ENCODE measurements at regions not wholly inside any gene's neighbourhood (a gene's known extent, or its start where the extent isn't known, plus 50 kb on each side); places are given as distances from the start of the nearest gene placed in this dataset.

DNA sequence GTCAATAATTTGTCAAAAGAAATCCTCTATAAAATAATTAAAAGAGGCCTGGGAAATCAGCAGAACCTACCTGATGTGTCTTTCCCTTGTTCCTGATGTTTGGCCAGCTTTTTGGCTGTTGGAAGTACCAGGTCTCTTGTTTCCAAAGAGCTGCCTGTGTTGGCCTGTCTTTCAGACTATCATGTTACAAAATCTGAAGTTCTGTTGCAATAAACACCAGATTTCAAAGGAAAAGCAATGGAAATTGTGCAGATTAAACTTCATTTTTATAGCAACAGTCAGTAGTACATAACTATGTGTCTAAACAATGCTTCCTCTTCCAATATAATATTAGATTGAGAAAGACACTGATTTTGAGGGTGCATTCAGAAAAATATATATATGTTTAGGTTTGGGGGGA, 647.2 kb upstream of the CXADR start:
- no peak for DNase-seq (ENCODE audit: low read depth in 2 of 2, low spot score in 1 of 2)

DNA sequence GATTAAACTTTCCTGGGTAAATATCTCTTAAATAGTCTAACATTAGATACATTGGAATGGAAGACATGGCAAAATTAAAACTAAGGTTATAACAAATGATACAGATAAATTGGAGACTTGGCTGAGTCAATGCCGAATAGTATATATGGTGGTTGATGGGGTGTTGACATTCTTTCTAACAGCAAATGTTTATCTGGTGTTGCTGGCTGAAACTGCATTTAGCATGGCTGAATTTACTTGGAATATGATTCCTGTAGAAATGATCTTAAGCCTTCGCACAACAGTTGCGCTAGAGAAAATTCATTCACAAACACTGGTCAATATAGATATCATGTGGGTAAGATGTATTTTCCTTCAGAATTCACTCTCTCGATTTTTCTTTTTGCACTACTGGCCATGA, 646.0 kb upstream of the CXADR start:
- no peak for DNase-seq (ENCODE audit: low read depth in 2 of 2, low spot score in 1 of 2)

DNA sequence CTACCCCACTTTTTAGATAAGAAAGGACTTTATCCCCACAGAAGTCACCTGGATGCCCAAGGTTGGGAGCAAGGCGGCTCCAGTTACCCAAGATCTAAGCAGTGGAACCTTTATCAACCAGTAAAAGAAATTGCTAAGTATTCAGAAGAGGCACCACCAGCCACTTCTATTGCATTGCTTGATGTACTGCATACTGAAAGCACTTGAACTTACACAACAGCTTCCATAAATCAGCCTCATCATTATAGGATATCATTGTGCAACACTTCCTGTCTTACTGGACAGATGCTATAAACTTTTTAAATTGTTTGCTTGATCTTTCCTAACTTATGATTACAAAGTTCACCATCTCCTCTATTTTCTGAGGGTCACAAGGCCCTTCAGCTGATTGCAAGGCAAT, 642.7 kb upstream of the CXADR start:
- DNase-seq (ENCODE audit: low read depth in 2 of 2, low spot score in 1 of 2), result no peak

DNA sequence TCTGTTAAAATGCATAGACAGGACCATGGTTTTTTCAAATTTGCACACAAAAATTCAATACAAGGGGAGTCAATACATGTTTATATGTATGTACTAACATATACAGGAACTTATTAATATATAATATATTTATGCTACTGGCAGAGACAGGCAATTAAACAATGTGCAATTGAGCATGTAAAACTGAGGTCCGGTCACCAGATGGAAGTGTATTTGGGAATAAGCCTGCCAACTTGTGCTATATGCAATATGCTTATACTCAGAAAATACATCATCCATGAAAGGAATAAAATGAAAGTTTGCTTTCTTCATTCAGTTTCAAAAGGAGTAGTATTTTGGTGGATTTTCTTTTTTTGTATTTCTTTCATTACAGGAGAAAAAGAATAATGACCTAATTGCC, 640.2 kb upstream of the CXADR start:
- DNase-seq (ENCODE audit: low read depth in 2 of 2, low spot score in 1 of 2), result no peak

DNA sequence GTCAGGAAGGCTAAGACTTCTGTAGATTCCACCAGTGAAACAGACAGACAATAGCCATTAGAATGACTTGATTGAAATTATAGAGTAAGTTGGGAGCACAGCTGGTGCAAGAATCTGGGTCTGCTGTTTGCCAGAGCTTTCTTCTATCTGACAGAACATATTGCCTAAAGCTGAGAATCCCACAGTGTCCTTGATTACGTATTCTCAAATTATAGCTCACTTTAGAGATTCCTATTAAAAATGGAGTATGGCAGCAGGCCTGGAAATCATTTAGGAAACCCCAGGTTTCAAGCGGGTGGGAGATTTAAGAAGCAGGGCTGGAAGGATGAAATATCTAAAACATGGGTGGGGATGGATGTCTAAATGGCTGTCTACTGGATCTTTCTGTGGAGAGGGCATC, 639.7 kb upstream of the CXADR start:
- DNase-seq (ENCODE audit: low read depth in 2 of 2, low spot score in 1 of 2), result no peak

DNA sequence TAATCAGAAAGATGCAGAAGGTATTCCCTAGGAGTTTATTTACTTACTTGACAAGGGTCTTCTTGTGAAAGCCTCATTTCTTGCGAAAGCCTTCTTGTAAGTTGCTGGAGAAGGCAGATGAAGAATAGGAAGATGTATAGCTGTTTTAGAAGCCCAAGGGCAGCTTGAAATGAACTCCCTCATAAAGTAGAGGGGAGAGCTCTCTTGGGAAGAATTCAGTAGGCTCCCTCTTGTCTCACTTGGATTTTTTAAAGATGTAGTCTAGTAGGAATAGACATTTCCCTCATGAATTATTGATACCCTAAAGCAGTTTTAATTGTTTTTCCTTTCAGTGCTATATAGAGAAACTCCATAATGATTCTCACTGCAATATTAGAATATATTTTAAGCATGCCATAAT, 639.2 kb upstream of the CXADR start:
- DNase-seq (ENCODE audit: low read depth in 2 of 2, low spot score in 1 of 2), result no peak

DNA sequence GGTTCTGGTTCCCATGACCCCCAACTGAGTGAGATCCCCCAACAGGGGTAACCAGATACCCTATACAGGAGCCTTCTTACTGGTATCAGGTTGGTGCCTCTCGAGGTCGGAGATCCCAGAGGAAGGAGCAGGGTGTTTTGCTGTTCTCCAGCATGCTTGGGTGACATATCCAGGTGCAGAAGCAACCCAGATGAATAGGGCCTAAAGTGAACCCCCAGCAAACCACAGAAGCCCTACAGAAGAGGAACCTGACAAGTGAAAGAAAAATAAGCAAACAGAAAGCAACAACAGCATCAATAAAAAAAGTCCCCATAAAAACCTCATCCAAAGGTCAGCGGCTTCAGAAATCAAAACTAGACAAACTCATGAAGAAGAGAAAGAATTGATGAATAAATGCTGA, 633.4 kb upstream of the CXADR start:
- DNase-seq (ENCODE audit: low read depth in 2 of 2, low spot score in 1 of 2), result no peak

DNA sequence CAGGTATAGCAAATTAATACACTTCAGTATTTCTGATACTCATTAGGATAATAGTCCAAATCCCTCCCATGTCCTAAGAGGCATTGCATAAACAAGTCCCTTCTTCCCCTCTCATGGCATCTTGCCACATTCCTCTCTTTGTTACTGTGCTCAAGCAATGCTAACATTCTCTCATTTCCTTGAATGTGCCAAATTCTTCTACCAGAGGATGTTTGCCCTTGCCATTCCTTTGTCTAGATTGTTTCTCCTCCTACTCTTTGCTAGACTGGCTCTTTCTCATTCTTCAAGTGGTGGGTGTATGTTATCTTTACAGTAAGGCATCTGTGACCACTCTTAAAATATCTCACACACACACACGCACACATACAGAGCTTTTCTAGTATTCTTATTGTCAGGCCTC, 621.0 kb upstream of the CXADR start:
- DNase-seq (ENCODE audit: low read depth in 2 of 2, low spot score in 1 of 2), result no peak

DNA sequence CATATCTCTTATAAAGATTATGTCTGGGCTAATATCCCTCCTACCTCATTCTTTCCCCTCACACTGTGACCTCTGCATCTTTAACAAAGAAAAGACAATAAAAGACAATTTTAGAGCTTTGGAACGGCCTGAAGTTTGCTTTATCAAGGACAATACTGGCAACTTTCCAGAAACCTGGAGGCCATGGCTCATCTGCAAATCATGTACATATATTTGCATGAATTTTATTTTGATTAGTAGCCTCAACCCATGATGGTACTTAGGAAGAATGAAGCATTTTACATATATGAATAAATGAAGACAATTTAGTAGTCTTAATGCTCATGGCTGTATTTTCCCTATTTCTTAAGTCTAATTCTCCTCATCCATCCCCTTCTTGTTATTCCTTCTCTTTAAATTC, 612.2 kb upstream of the CXADR start:
- no peak for DNase-seq (ENCODE audit: low read depth in 2 of 2, low spot score in 1 of 2)

DNA sequence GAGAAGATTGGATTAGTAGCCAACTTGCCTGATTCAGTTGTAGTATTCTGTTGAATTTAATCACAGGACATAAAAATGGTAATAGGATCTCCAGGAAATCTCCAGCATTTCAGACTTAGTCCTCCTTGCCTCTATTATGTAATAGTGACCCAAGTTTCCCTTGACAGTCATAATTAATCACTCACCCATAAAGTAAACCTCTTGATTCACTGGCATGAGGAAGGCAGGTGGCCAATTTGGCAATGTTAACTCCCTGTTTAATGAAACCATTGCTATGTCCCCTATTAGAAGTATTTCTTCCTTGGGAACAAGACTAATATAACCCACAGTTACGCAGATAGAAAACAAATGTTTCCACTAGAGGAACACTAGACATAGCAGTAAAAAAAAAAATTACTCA, 604.8 kb upstream of the CXADR start:
- no peak for DNase-seq (ENCODE audit: low read depth in 2 of 2, low spot score in 1 of 2)

DNA sequence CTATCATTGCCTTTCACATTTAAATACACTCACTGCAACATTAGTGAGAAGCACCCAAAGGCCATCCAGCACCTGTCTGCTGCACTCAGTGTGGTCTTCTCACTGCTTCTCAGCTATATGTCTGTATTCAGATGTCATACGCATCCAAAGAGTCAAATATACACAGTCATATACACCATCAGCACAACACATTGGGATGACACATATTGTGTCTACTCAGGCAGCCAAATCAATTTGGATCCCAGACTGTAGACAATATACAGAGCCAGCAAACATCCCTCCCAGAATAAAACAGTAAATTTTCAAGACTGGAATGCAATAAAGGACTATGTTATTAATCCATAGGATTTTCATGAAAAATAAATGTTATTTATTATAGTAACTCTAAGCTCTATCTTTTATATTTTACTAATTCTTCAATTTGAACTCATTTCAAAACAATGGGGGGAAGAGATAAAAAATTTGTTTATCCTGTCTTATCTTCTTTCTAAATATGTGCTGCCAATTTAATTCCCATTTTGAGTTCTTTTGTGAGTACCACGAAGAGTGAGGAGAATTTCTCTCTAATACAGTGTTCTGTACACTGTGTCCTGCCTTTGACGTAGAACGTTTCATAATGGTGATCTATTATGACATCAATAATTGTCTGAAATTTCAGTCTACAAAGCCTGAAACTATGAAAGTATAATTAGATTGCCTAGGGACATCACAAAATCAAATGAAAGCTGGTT, 602.2 kb upstream of the CXADR start:
- DNase-seq (ENCODE audit: low read depth in 2 of 2, low spot score in 1 of 2), result no peak

DNA sequence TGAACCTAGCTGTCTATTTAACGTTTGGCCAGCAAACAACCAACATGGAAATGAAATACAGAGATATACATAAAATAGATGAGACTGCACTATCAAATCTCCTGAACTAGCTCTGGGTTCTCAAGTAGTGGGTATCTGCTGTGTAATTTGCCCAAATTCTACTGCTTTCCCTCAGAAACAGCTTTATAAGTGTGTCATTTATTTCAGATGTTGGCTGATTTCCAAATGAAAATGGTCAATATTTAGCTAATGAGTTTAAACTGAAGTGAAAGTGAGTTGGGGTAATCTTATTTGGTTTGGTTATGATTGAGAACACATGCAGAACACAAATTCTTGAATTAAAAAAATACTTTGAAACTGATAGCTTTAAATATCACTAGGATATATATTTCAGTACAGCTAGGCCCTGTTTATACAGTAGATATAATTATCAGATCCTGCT, 601.7 kb upstream of the CXADR start:
- no peak for DNase-seq (ENCODE audit: low read depth in 2 of 2, low spot score in 1 of 2)

DNA sequence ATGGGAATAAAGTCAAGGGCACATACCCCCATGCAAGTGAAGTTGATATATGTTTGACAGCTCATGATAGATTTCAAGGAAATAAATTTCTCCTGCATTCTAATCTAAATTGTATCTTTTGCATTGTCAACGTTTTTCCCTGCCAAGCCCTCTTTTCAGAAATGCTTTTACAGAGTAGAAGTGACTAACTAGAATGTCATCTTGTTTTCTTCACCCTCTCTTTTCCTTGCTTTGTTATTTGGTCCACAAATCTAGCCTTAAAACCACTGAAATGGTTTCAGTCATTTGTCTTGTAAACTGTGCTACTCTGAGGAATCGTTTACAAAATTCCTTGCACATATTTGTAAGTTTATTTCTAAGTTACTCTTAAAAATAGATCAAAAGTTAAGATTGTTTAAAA, 600.8 kb upstream of the CXADR start:
- DNase-seq (ENCODE audit: low read depth in 2 of 2, low spot score in 1 of 2), result no peak

DNA sequence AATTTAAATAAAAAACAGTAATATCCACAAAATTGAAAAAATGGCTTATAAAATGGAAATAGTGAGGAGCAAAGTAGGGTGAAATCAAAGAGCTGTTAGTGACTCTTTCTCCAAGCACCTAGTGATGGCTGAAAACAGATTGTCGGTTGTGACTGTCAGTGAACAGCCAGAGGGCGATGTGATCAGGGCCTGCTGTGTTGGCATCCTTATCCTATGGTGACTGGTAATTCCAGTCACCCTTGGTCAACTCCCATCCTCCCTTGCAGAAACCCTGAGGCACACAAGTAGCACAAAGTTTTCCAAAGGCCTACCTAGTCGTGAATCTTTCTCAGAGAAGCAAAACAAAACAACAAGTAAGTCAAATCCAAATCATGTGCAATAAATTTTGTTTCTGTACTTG, 599.8 kb upstream of the CXADR start:
- no peak for DNase-seq (ENCODE audit: low read depth in 2 of 2, low spot score in 1 of 2)

DNA sequence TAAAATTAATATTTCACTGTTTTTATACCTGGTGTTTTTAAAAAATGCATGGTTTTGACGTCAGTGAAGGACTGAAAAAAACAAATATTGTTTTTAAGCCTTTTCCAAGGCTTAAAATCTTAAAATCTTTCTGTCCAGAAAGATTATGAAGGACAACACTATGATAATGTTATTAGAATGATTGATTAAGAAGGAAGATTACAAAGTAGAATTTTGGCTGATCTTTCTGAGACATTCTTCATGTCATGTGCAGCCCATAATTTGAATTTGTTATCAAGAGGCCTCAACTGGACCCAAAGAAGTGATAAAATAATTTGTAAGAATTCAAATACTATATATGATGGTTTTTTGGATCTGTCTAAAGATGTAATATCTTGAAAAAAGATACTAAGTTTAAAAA, 584.4 kb upstream of the CXADR start:
- DNase-seq (ENCODE audit: low read depth in 2 of 2, low spot score in 1 of 2), result no peak

DNA sequence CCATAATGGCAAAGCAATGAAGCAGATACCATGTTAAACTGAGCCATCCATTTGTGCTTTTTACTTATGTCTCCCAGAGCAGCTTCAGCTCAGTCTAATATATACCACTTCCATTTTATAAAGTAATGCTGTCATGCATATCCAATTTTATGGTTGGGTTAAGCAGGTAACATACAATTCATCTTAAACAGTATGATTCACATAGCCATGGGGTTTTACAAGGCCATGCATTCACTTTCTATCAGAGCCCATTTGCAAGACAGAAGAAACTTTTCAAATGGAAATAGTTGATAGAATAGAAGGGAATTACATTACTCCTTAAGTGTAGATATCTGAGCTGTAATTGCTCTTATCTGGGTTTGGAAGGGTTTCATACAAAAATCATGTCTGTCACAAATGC, 580.5 kb upstream of the CXADR start:
- DNase-seq (ENCODE audit: low read depth in 2 of 2, low spot score in 1 of 2), result no peak

DNA sequence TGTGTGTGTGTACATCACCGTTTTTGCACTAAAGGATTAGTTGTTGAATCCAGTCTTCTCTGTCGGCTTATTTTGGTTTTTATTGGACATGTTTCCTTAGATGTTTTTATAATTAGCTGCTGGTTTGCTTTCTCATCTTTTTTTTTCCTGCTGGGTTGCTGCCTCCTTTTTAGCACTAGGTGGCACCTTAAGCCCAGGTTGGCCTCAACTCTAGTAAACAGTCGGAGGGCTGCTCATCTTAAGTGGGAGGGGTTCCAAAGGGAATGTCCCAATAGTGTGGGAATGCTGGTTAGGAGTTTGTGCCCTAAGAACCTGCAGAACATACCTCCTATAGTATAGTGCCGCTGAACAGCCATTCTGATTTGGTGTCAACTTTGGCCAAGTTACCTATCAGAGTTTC, 570.1 kb upstream of the CXADR start:
- no peak for DNase-seq (ENCODE audit: low read depth in 2 of 2, low spot score in 1 of 2)

DNA sequence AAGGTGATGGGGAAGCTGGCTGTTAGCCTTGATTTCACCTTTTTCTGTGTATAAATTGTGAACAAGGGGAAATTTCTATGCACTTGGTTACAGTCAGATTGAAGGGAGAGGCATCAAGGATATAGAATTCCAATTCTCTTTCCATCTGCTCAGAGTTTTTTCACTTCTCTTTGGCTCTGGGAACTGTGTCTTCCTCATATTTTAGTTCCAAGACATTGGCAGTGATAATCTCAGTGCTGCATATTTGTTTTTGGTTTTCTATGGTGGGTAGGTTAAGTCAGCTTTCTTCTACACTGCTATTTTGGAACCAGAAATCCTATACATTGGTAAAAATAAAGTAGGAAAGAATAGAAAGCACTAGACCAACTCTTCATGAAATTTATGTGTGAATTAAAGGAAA, 569.6 kb upstream of the CXADR start:
- no peak for DNase-seq (ENCODE audit: low read depth in 2 of 2, low spot score in 1 of 2)

DNA sequence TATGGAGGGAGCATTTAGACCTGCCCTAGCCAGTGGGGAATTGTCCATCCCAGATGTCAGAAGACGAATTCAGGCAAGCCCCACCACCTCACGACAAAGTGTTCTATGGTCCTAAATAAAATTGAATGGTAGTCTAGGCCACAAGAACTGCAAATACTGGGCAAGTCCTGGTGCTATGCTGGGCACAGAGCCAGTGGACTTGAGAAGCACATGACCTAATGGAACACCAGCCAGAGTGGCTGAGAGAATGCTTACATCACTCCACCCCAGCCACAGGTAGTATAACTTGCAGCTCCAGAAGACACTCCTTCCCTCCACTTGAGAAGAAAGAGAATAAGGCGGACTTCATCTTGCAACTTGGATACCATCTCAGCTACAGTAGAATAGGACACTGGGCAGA, 567.3 kb upstream of the CXADR start:
- no peak for DNase-seq (ENCODE audit: low read depth in 2 of 2, low spot score in 1 of 2)

DNA sequence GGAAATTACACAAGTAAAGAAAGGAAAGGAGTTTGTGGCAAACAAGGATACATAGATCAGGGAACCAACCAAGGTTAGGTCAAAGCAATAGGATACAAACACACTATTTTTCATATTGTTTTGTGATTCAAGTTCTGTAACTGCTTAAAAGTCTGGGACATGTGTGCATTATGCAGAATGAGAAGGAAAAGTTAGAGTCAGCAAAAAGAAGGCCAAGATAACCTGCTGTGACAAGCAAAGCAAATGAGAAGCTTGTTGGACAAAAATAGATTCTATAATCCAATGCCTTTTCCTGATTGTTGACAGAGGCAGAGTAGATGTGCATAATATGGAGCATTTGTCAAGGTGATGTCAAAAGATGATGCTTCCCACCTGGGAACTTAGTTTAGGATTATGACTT, 556.0 kb upstream of the CXADR start:
- DNase-seq (ENCODE audit: low read depth in 2 of 2, low spot score in 1 of 2), result no peak

DNA sequence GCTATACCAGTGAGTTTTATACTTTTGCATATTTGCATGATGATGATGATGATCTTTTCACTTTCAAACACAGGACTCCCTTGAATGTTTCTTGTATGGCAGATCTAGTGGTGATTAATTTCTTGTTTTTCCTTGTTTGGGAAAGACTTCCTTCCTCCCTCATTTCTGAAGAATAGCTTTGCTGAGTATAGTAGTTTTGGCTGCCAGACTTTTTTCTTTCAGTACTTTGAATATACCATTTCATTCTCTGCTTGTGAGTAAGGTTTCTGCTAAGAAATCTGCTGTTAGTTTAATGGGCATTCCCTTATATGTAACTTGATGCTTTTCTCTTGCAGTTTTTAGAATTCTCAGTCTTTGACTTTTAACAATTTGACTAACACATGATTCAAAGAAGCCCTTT, 547.4 kb upstream of the CXADR start:
- no peak for DNase-seq (ENCODE audit: low read depth in 2 of 2, low spot score in 1 of 2)

DNA sequence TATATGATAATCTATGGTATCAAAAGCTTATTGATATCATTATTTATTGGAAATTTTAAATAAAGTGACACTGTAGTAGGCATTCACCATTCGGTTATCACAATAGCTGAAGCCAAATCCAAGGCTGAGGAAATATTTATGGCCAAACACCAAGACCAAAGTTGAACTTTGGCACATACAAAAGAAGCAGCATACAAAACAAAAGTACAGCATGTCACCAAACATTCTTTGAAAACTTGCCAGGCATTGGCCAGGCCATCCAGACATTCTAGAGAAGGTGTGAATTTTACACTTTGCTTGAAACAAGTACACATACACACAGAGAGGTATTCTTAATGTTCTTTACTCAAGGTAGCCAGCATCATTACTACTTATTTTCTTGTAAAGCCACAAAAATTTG, 544.4 kb upstream of the CXADR start:
- no peak for DNase-seq (ENCODE audit: low read depth in 2 of 2, low spot score in 1 of 2)

DNA sequence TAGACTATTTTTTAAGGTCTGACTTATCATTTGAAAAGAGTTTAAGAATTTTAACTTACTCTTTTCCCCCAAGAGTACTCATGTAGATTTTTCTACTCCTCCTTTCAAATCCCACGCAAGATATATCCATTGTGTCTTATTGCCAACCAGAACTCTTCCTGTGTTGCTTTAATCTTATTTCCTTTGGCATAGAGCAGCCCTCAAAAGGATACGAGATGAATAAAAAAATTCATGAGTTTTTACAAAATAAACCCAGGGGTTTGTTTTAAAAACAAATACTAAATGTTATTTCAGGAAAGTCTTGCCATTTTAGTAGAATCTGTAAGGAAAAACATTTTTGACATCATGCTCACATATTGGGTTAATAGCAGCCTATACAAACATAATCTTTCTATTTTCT, 543.2 kb upstream of the CXADR start:
- no peak for DNase-seq (ENCODE audit: low read depth in 2 of 2, low spot score in 1 of 2)

DNA sequence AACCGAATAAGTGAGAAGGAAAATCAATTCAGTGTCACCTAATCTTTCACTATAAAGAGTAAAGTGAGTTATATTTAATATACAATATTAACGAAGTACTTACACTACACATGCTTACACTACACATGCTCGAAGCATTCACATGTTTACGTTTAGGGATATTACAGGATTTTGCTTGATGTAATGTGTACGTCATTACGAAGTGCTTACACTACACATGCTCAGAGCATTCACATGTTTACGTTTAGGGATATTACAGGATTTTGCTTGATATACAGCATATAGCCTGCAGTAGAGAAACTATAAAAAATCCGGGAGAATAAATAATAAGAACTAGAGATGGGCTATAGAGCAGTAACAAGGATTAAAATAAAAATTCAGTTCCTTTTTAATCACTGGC, 538.8 kb upstream of the CXADR start:
- no peak for DNase-seq (ENCODE audit: low read depth in 2 of 2, low spot score in 1 of 2)

All from stimulated activated CD8-positive, alpha-beta memory T cell treated with anti-CD3 and anti-CD28 coated beads, Interleukin-4, amount 100 ng/mL, for 1 hour (primary cell).